ENCODE measurements at regions not wholly inside any gene's neighbourhood (a gene's known extent, or its start where the extent isn't known, plus 50 kb on each side); places are given as distances from the start of the nearest gene placed in this dataset.
A peak's percentile ranks its signal among the peaks of the same experiment; 100 is the strongest.

DNA sequence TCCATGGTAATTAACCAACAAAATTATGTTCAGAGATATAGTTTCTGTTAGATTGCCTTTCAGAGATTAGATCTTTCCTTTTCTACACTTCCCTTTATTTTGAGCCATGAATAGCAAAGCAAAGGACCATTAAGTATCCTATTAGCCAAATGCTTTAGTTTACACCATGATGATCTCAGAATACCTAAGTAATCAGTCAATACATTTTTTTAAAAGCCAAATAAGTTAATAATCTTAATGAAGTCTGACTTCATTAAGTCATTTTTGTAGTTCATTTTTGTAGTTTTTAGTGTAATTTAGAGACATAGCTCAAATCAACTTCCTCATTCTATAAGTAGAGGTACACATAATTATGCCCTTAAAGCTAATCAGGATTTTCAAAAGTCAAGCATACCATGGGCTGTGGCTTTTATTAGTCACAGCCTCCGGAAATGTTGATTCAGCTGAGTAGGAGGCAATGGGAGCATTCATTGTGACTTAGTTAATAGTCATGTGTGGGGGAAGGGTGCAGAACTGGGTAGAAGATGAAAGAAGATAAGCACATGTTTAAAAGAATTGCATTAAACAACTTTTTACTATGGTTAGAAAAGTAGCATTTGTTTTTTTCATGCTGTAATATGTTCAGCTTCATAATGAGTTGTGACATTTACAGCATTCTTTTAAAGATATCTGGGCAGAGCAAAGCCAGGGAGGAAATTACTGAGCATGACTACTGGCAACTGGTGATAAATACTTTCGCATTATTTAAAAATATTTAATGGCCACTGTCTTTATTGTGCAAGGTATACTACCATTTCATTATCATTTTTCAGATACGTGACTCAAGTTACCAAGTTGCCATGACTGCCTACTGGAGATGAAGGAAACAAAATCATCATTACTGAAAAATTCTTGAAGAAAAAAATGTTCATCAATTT lies 57.3 kb upstream of the CCDC71L start:
- Histone ChIP-seq H3K4me2 (ENCODE audit: low read length) (peak overlapping the region; percentile 70), H3K36me3 (ENCODE audit: control insufficient read depth in 1 of 2, insufficient read depth in 2 of 2, low read length in 2 of 2) (no peaks in the 10 kb centered on the region), H3K27me3 (ENCODE audit: insufficient read depth, low read length) (no peaks in the 10 kb centered on the region), H2AFZ (ENCODE audit: low read depth, low read length, poor library complexity, severe bottlenecking) (no peak overlapping the region), H3K9me2 (ENCODE audit: insufficient read depth) (no peaks in the 10 kb centered on the region), H4K20me1 (ENCODE audit: insufficient read depth) (no peaks in the 10 kb centered on the region), H3K9me3 (ENCODE audit: control insufficient read depth in 1 of 2, insufficient read depth in 1 of 2, low read depth in 1 of 2, low read length in 2 of 2) (no peaks in the 10 kb centered on the region), H3K27ac (ENCODE audit: low read depth, low read length) (peak overlapping the region; percentile 62; the same call in 1 of the 2 replicates), H3K79me2 (ENCODE audit: insufficient read depth, low read length) (no peaks in the 10 kb centered on the region), H3K9ac (ENCODE audit: low read length) (peak overlapping the region; percentile 37), H3K4me3 (replicated peaks in 1 of 2; ENCODE audit: low read depth in 1 of 2, low read length in 2 of 2) (peak overlapping the region in 1 of 2 experiments; percentile 22; a peak in 3 of 4 replicates), H3K4me1 (ENCODE audit: control insufficient read depth in 1 of 2, insufficient read depth in 2 of 2, low read length in 2 of 2) (peaks cover 15 to 32% of the 10 kb centered on the region in 2 experiments)
- DNase-seq (ENCODE audit: low read depth, low spot score) (peak; percentile 87), ATAC-seq (peak; percentile 93)
- RAD21 ChIA-PET (ENCODE audit: low non-redundant PET in 1 of 2, low total read pairs in 2 of 2, uncharacterized antibody in 2 of 2, unreplicated experiment in 2 of 2), result no interaction called here
- CTCF ChIA-PET, result interaction anchor here (1.6 kb wide), 1 partner anchor 19 kb away, joined by 7 read pairs; no protein-coding TSS in a partner anchor
- BruUV-seq (replicated peaks), result TSS peak; percentile 96
- POLR2A ChIA-PET, result no interaction called here
- intact Hi-C loops (cut with micrococcal nuclease), result loop anchor here (2.0 kb wide), 1 partner anchor 57 kb away; no protein-coding TSS in a partner anchor
- TF ChIP-seq ZNF274 (IDR thresholded peaks at IDR 0.05; ENCODE audit: low read depth, low read length), result no peak
- TF ChIP-seq CBX3 (IDR thresholded peaks at IDR 0.05; ENCODE audit: low read depth), result peak; percentile 96
- peak; percentile 99 for TF ChIP-seq JUND (IDR thresholded peaks at IDR 0.05)
- TF ChIP-seq, protein P1, sequence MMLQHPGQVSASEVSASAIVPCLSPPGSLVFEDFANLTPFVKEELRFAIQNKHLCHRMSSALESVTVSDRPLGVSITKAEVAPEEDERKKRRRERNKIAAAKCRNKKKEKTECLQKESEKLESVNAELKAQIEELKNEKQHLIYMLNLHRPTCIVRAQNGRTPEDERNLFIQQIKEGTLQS (IDR thresholded peaks at IDR 0.05), result peak; percentile 40; the same call in 1 of the 2 replicates
- no peak for TF ChIP-seq EZH2 (IDR thresholded peaks at IDR 0.05)
- TF ChIP-seq SRF (IDR thresholded peaks at IDR 0.05; ENCODE audit: low read depth), result peak; percentile 87
- TF ChIP-seq CEBPB (IDR thresholded peaks at IDR 0.05; ENCODE audit: low read depth), result peak; percentile 82; the same call in 1 of the 2 replicates
- TF ChIP-seq RAD21 (IDR thresholded peaks at IDR 0.05; ENCODE audit: low read depth), result peak; percentile 29
- TF ChIP-seq, protein P2, sequence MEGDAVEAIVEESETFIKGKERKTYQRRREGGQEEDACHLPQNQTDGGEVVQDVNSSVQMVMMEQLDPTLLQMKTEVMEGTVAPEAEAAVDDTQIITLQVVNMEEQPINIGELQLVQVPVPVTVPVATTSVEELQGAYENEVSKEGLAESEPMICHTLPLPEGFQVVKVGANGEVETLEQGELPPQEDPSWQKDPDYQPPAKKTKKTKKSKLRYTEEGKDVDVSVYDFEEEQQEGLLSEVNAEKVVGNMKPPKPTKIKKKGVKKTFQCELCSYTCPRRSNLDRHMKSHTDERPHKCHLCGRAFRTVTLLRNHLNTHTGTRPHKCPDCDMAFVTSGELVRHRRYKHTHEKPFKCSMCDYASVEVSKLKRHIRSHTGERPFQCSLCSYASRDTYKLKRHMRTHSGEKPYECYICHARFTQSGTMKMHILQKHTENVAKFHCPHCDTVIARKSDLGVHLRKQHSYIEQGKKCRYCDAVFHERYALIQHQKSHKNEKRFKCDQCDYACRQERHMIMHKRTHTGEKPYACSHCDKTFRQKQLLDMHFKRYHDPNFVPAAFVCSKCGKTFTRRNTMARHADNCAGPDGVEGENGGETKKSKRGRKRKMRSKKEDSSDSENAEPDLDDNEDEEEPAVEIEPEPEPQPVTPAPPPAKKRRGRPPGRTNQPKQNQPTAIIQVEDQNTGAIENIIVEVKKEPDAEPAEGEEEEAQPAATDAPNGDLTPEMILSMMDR (IDR thresholded peaks at IDR 0.05 in 2 of 3, conservative IDR thresholded peaks at IDR 0.05 in 1 of 3; ENCODE audit: borderline replicate concordance in 1 of 3, insufficient read depth in 1 of 3, low read depth in 2 of 3, low read length in 2 of 3), result no peak
- TF ChIP-seq YY1 (IDR thresholded peaks at IDR 0.05; ENCODE audit: extremely low read depth, insufficient replicate concordance, low read depth, low read length), result peak; percentile 73
- TF ChIP-seq ZFX (IDR thresholded peaks at IDR 0.05), result no peak
- peak; percentile 99 for TF ChIP-seq FOSL1 (IDR thresholded peaks at IDR 0.05; ENCODE audit: low read depth)
- TF ChIP-seq POLR2A (IDR thresholded peaks at IDR 0.05; ENCODE audit: borderline replicate concordance, extremely low read depth, insufficient read depth, insufficient read length), result no peak
- TF ChIP-seq EGR1 (IDR thresholded peaks at IDR 0.05; ENCODE audit: low read depth), result peak; percentile 94
- TF ChIP-seq, protein P3, sequence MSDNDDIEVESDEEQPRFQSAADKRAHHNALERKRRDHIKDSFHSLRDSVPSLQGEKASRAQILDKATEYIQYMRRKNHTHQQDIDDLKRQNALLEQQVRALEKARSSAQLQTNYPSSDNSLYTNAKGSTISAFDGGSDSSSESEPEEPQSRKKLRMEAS (IDR thresholded peaks at IDR 0.05), result peak; percentile 91
- TF ChIP-seq, protein P4, sequence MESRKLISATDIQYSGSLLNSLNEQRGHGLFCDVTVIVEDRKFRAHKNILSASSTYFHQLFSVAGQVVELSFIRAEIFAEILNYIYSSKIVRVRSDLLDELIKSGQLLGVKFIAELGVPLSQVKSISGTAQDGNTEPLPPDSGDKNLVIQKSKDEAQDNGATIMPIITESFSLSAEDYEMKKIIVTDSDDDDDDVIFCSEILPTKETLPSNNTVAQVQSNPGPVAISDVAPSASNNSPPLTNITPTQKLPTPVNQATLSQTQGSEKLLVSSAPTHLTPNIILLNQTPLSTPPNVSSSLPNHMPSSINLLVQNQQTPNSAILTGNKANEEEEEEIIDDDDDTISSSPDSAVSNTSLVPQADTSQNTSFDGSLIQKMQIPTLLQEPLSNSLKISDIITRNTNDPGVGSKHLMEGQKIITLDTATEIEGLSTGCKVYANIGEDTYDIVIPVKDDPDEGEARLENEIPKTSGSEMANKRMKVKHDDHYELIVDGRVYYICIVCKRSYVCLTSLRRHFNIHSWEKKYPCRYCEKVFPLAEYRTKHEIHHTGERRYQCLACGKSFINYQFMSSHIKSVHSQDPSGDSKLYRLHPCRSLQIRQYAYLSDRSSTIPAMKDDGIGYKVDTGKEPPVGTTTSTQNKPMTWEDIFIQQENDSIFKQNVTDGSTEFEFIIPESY (IDR thresholded peaks at IDR 0.05; ENCODE audit: extremely low read depth, insufficient replicate concordance, low read length), result no peak
- TF ChIP-seq SP1 (IDR thresholded peaks at IDR 0.05; ENCODE audit: low read depth), result peak; percentile 99
- peak; percentile 68; the same call in 1 of the 2 replicates for TF ChIP-seq SIN3A (IDR thresholded peaks at IDR 0.05; ENCODE audit: low read depth)
- peak; percentile 25; the same call in 1 of the 2 replicates for TF ChIP-seq ELF1 (IDR thresholded peaks at IDR 0.05; ENCODE audit: borderline replicate concordance, low read depth)
